ENCODE measurements at regions not wholly inside any gene's neighbourhood (a gene's known extent, or its start where the extent isn't known, plus 50 kb on each side); places are given as distances from the start of the nearest gene placed in this dataset.

- H3K27me3 ChIP-seq: no peaks in the 10 kb centered on the region
- no peak overlapping the region for H3K4me3 ChIP-seq
- intact Hi-C loops (cut with DNase I): no loop called here
- TF ChIP-seq POLR2A (IDR thresholded peaks at IDR 0.05) (no peak), CTCF (IDR thresholded peaks at IDR 0.05) (no peak)
- H3K36me3 ChIP-seq (replicated peaks in 1 of 2; ENCODE audit: insufficient read depth in 1 of 2, low read depth in 2 of 2): no peaks in the 10 kb centered on the region
- 66 to 76% methylated on average over 12 of the region's 12 CpGs for WGBS, 2 donors
- H3K9me3 ChIP-seq: peaks cover 0 to 5% (median 0%) of the 10 kb centered on the region in 3 donors
- DNase-seq (no peak), ATAC-seq (no peak)
- no peaks in the 10 kb centered on the region for H3K4me1 ChIP-seq
- no peak overlapping the region for H3K27ac ChIP-seq
Observed at GRCh38 chr13:111927181-111927540, 139.8 kb upstream of the SOX1 start.

- intact Hi-C loops (cut with DNase I): no loop called here
- ATAC-seq: no peak
- Histone ChIP-seq H3K4me3 (no peak overlapping the region), H3K27ac (no peak overlapping the region), H3K4me1 (no peaks in the 10 kb centered on the region), H3K36me3 (replicated peaks in 1 of 2; ENCODE audit: insufficient read depth in 1 of 2, low read depth in 2 of 2) (no peaks in the 10 kb centered on the region), H3K9me3 (peaks cover 0 to 13% (median 0%) of the 10 kb centered on the region in 3 donors), H3K27me3 (no peaks in the 10 kb centered on the region)
- TF ChIP-seq POLR2A (IDR thresholded peaks at IDR 0.05) (no peak), CTCF (IDR thresholded peaks at IDR 0.05) (no peak)
- DNase-seq: no peak
- 63 to 68% methylated on average over 7 to 8 of the region's 8 CpGs for WGBS, 2 donors
Observed at GRCh38 chr13:111929036-111929616, 137.8 kb upstream of the SOX1 start.

- peak in 1 of 4 donors; percentile 1 for DNase-seq
- Histone ChIP-seq H3K9me3 (peaks cover 0 to 13% (median 0%) of the 10 kb centered on the region in 3 donors), H3K4me1 (no peaks in the 10 kb centered on the region), H3K27ac (no peak overlapping the region), H3K36me3 (replicated peaks in 1 of 2; ENCODE audit: insufficient read depth in 1 of 2, low read depth in 2 of 2) (no peaks in the 10 kb centered on the region), H3K27me3 (no peaks in the 10 kb centered on the region), H3K4me3 (no peak overlapping the region)
- TF ChIP-seq CTCF (IDR thresholded peaks at IDR 0.05): no peak
- no peak for TF ChIP-seq POLR2A (IDR thresholded peaks at IDR 0.05)
- WGBS, 2 donors: 73 to 76% methylated on average over 3 of the region's 3 CpGs
- ATAC-seq: no peak
- intact Hi-C loops (cut with DNase I): no loop called here
Observed at GRCh38 chr13:111936267-111936925, 130.6 kb upstream of the SOX1 start.

GRCh38 chr13:111937777-111938311 lies 129.1 kb upstream of the SOX1 start:
- intact Hi-C loops (cut with DNase I): no loop called here
- peaks cover 0 to 1% (median 0%) of the 10 kb centered on the region in 3 donors for H3K9me3 ChIP-seq
- DNase-seq: peak in 1 of 4 donors; percentile 0
- no peaks in the 10 kb centered on the region for H3K27me3 ChIP-seq
- H3K4me3 ChIP-seq: no peak overlapping the region
- H3K27ac ChIP-seq: no peak overlapping the region
- TF ChIP-seq POLR2A (IDR thresholded peaks at IDR 0.05) (no peak), CTCF (IDR thresholded peaks at IDR 0.05) (no peak)
- H3K36me3 ChIP-seq (replicated peaks in 1 of 2; ENCODE audit: insufficient read depth in 1 of 2, low read depth in 2 of 2): no peaks in the 10 kb centered on the region
- no peak for ATAC-seq
- no peaks in the 10 kb centered on the region for H3K4me1 ChIP-seq
- 49 to 56% methylated on average over 9 of the region's 9 CpGs for WGBS, 2 donors

Measured in body of pancreas (tissue), 4 donors.